ENCODE measurements at regions not wholly inside any gene's neighbourhood (a gene's known extent, or its start where the extent isn't known, plus 50 kb on each side); places are given as distances from the start of the nearest gene placed in this dataset.

DNA sequence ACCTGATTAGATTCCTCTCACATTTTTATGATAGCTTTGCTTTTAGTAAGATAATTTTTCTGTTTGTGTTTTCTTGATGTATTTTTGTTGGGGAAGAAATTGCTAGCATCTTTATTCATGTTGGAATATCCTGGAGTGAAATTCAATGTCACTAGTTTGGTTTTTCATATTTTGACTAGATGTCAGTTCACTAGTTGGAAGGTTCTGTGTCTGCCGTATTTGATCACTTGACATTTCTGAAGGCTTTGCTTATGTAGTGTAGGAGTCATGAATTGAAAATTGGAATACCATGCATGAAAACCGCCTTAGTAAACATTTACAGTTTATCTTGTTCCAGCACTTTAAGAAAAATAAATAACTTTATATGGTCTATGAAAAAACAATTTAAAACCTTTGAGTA, 348.4 kb downstream of the AASDHPPT start:
- TF ChIP-seq, protein P1, sequence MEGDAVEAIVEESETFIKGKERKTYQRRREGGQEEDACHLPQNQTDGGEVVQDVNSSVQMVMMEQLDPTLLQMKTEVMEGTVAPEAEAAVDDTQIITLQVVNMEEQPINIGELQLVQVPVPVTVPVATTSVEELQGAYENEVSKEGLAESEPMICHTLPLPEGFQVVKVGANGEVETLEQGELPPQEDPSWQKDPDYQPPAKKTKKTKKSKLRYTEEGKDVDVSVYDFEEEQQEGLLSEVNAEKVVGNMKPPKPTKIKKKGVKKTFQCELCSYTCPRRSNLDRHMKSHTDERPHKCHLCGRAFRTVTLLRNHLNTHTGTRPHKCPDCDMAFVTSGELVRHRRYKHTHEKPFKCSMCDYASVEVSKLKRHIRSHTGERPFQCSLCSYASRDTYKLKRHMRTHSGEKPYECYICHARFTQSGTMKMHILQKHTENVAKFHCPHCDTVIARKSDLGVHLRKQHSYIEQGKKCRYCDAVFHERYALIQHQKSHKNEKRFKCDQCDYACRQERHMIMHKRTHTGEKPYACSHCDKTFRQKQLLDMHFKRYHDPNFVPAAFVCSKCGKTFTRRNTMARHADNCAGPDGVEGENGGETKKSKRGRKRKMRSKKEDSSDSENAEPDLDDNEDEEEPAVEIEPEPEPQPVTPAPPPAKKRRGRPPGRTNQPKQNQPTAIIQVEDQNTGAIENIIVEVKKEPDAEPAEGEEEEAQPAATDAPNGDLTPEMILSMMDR (IDR thresholded peaks at IDR 0.05; ENCODE audit: low read length) = no peak
- no peak for TF ChIP-seq EZH2 (IDR thresholded peaks at IDR 0.05; ENCODE audit: borderline replicate concordance, low read length)
